EL (cell line): ENCODE measurements at regions not wholly inside any gene's neighbourhood (a gene's known extent, or its start where the extent isn't known, plus 50 kb on each side); places are given as distances from the start of the nearest gene placed in this dataset.

Experiments
- DNase-seq: peaks from one replicate; pipeline ENCODE4 v3.0.0-alpha.2; 2016

GRCh38 chr12:20282401-20282800 is 85.9 kb upstream of the PDE3A start:
- peak; percentile 5 for DNase-seq

- no peak for DNase-seq
Observed at GRCh38 chr12:20283482-20283881, 84.9 kb upstream of the PDE3A start.

GRCh38 chr12:20289520-20289919 is 78.8 kb upstream of the PDE3A start:
- DNase-seq = peak; percentile 18

- DNase-seq = no peak
Observed at GRCh38 chr12:20300457-20300856, 67.9 kb upstream of the PDE3A start.

- DNase-seq = peak; percentile 22
Observed at GRCh38 chr12:20305470-20305869, 62.9 kb upstream of the PDE3A start.

- DNase-seq = no peak
Observed at GRCh38 chr12:20309504-20310148, 58.7 kb upstream of the PDE3A start.

- peak; percentile 70 for DNase-seq
Observed at GRCh38 chr12:20314328-20314727, 54.0 kb upstream of the PDE3A start.

- DNase-seq = no peak
Observed at GRCh38 chr12:20317554-20317953, 50.8 kb upstream of the PDE3A start.
